ENCODE measurements at regions not wholly inside any gene's neighbourhood (a gene's known extent, or its start where the extent isn't known, plus 50 kb on each side); places are given as distances from the start of the nearest gene placed in this dataset.
"Not testable (repeated sequence)": the region's sequence is repeated elsewhere in the genome, so short reads cannot be mapped to it uniquely, and the experiment has no call there.

- DNase-seq (ENCODE audit: low spot score) = no peak
Observed at GRCh38 chr12:67535176-67535575, 113.4 kb upstream of the DYRK2 start.

GRCh38 chr12:67535971-67536370 is 112.6 kb upstream of the DYRK2 start:
- DNase-seq (ENCODE audit: low spot score) = no peak

- DNase-seq (ENCODE audit: low spot score) = no peak
Observed at GRCh38 chr12:67539329-67539728, 109.2 kb upstream of the DYRK2 start.

GRCh38 chr12:67539946-67540345 is 108.6 kb upstream of the DYRK2 start:
- no peak for DNase-seq (ENCODE audit: low spot score)

DNA sequence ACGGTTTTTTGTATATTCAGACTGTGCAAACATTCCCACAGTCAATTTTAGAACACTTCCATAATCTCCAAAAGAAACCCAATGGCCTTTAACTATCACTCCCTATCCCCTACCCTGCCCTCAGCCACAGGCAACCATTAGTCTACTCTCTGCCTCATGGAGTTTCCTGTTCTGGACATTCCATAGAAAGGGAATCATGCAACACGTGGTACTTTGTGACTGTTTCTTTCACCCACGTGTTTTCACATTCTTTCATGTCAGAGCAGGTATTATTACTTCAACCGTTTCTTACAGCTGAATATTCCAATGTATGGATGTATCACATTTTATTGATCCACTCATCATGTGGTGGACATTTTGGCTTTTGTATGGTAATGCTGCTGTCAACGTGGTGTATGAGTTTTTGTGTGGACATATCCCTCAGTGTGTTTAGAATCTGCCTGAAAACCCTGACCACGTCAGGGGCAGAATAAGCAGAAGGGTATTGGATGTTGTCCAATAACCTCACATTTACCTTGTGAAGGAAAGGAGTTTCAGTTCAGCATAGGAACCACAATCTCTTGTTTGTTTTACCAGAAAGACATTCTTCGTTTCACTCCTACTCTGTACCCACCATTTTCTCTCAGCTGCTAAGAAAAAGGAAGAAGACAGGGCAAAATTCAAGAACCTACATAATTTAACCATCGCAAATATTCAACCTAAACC is 107.5 kb upstream of the DYRK2 start:
- no peak for DNase-seq (ENCODE audit: low spot score)

DNA sequence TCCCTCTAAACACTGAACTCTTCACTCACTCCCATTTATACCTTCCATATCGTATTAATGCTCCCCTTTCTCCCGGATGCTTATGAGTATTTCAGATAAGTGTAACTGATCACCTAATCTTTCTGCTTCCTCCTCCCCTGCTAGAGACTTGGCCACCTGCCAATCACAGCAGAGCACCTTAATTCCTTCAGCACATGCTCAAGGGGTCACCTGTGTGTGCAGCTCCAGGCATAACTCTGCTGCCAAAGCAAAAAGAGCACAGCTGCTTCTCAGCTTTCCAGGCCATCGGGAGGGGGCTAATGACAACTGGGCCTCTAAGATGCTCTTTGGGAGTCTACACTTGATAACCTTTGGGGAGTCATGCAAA is 106.9 kb upstream of the DYRK2 start:
- DNase-seq (ENCODE audit: low spot score) = no peak

DNA sequence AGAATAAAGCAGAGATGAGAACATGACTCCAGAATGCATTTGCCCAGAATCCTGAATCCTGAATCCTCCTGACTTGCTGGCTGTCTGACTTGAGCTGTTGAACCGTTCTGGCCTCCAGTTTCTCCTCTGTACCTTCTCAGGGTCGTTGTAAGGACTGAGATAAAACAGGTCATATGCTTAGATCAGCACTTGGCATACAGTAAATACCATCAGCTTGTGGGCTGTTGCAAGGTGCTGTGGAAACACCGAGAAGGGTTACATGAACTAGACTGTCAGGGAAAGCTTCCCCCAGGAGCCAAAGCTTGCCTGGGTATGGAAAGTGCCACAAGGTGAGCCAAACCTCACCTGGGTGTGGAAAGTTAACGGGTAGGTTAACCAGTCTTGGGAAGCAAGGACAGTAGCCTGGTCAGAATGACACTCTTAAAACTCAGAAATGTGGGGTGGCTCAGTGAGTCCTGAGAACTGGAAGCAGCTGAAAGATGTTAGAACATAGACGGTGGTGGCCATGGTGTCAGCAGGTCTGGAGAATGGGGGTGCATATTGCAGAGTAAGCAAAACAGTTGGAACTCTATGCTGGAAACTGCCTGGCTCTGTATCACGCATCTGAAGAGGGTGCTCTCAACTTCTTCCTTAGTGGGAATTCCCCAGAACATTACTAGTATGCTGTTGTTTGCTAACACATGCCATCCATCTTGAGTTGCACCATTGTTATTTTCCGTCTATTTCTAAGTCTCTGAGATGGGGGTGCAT is 105.3 kb upstream of the DYRK2 start:
- no peak for DNase-seq (ENCODE audit: low spot score)

DNA sequence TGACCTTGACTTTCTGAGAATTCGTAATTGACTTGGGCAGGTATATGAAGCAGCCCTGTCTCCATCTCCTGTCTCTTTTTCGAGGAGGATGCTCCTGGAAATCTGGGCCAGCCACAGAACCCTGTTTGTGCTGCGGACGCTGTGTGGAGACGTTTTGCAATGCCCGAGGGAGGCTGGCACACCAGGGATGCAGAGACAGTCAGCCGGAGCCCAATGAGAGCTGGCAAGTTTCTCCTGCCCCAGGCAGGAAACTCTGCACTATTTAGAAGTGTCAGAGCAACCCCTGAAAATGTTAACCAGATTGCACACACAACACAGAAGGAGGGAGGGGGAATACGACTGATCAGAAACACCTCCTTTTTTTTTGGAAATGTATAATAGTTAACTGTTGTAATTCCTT is 103.2 kb upstream of the DYRK2 start:
- no peak for DNase-seq (ENCODE audit: low spot score)

DNA sequence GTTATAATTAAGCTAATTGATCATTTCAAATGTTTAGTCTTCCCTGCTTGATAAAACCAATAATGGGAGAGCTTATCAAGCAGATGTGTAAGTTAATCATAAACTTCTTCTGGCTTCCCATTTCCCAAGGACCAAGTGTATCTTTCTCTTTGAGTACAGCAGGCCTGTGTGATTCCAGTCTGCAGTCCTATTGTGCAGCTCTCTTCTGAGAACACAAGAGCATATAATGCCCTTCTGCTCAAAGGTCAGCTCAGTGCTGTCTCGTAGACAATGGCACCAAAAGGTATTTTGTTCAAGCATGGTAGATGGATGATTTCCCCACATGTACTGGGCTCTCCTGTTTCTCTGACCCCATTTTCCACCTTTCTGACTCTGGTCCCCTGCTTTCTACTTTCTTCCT is 101.8 kb upstream of the DYRK2 start:
- no peak for DNase-seq (ENCODE audit: low spot score)

- DNase-seq (ENCODE audit: low spot score) = not testable (repeated sequence)
Observed at GRCh38 chr12:67555075-67555717, 93.3 kb upstream of the DYRK2 start.

DNA sequence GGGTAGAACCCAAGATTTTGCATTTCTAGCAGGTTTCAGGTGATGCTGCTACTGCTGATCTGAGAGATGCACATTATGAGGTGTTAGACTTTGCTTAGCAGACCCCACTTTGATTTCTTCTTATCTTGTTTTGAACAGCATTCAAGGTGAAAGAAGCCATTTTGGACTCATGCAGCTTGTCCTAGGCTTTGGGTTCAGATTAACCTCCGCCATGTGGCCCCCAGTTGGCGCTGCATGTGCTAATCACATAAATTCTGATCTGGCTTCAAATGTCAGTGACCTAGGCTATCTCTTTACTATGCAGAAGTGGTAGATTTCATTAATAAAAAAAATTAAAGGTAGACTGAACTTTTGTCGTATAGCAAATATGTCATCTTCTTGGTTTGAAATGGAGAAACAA is 89.8 kb upstream of the DYRK2 start:
- DNase-seq (ENCODE audit: low spot score) = no peak

- no peak for DNase-seq (ENCODE audit: low spot score)
Observed at GRCh38 chr12:67559751-67560150, 88.8 kb upstream of the DYRK2 start.

DNA sequence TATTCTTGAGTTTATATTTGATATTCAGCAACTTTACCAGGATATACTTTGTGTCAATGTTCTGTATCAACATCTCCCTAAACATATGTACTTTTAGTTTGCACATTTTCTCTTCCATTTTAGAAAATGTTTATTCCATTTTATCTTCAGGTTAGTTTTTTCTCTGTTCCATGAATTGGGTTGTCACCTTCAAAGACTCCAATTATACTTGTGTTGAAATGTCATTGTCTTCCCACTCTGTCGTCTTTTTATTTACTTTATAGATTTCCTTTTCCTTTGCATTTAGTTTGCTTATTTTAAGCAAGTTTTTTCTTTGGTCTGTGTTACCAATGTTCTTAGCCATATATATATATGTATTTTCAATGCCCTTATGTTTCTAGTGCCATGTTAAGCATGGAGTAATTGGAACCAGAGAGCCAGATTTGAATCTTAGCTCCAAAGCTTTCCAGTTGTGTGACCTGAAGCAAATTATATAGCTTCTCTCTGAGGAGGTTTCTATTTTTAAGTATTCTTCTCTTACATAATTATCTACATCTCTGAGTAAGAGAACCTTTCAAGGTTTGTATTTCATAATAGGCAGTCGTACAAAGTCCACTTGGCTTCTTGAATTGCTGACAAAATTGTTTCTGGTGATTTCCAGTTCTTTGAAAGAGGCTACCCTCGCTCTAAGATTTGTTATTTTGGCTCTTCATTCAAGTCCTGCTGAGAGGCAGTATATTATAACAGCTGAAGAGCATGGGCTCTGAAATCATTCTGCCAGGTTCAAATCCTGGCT is 85.8 kb upstream of the DYRK2 start:
- DNase-seq (ENCODE audit: low spot score) = no peak

- no peak for DNase-seq (ENCODE audit: low spot score)
Observed at GRCh38 chr12:67568055-67568454, 80.5 kb upstream of the DYRK2 start.

DNA sequence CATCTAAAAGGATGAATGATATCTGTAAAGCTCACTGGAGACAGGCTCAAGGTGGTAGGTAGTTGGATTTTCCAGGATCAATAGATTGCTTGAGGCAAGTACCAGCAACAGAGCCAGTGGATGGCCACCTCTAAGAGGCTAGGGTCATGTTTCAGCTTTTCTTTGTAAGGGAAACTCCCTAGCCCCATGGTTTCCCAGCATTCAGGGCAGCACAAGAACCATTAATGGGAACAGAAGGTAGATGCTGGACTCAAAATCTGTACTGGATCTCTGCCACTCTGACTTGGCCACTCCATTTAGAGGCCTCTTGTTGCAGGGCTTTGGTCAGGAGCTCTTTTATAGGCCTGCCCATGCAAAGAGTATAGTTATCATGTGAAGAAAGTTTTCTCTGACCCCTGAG is 76.1 kb upstream of the DYRK2 start:
- no peak for DNase-seq (ENCODE audit: low spot score)

GRCh38 chr12:67573566-67573965 is 75.0 kb upstream of the DYRK2 start:
- DNase-seq (ENCODE audit: low spot score) = no peak

- DNase-seq (ENCODE audit: low spot score) = no peak
Observed at GRCh38 chr12:67578976-67579661, 69.4 kb upstream of the DYRK2 start.

DNA sequence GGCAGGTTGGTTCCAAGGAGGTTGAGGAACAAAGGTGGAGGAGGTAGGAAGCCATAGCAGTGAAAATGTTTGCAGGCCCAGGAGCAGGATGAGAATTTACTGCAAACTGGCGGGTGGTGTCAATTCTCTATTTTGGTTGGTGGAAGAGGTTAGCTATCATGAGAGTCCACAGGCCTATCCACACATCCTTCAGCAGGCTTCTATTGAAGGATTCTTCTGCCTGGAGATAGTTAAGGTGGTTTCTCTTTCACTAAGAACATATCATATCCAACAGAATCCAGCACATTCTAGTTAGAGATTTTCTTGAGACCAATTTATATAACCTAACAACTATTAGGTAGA is 68.9 kb upstream of the DYRK2 start:
- DNase-seq (ENCODE audit: low spot score) = no peak

DNA sequence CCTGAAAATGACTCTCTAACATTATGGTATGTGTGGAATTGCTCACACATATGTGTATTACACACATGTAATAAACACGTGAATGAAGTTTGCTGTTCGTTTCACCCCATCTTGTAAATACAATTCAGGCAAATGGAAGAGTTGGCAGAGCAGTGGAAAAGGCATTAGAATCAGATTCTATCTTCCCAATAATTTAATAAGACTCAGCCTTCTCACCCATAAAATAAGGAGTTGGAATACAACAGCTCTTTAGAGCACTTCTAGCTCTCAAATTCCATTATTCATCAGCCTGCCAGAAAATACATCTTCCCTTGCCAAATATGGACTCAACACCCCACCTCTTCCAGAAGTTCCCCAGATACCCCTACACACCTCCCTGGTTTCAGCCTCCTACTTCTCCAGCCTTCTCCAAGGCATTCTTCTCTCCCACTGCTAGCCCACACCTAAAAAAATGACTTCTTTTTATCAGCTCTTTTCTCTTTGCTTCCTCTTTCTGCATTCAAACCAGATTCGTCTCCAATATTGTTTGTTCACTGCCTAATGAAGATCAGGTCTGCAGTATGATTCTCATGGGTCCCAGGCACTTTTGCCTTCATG is 66.2 kb upstream of the DYRK2 start:
- no peak for DNase-seq (ENCODE audit: low spot score)

GRCh38 chr12:67582844-67583243 is 65.7 kb upstream of the DYRK2 start:
- no peak for DNase-seq (ENCODE audit: low spot score)

DNA sequence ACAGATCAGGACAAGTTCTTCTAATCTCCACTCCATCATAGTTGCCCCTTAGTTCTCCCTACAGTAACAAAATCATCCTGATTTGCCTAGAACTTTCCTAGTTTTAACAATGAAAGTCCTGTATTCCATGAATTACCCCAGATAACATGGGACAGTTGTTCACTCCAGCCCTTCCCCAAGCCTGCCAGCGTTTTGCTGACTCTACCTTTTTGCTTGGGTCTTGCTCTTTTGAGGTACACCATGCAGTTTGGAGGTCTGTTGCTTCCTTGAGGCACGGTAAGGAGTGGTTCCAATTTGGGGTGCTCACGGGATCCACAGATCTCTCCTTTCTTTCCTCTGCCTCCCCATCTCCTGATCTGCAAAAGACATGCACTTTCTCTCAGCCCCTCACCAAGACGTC is 61.6 kb upstream of the DYRK2 start:
- DNase-seq (ENCODE audit: low spot score) = no peak

DNA sequence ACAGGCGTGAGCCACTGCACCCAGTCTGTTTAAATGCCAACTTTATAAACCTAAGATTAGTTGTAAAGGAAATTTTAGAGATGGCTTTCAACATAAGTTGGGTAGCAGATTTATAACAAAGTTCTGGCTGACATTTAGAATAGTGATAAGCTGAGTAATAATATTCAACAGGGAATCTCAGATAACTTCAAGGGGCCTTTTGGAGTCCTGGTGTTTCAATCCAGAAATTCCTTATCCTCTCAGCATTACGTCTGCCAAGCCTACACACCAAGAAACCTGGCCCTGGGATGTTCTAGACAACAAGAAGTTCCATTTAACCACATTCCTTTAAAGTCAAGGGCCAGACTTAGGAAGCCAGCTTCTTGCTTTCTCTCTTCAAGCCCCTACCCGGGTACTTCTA is 59.5 kb upstream of the DYRK2 start:
- no peak for DNase-seq (ENCODE audit: low spot score)

All from globus pallidus (tissue), 1 donor.